ENCODE measurements at regions not wholly inside any gene's neighbourhood (a gene's known extent, or its start where the extent isn't known, plus 50 kb on each side); places are given as distances from the start of the nearest gene placed in this dataset.

DNA sequence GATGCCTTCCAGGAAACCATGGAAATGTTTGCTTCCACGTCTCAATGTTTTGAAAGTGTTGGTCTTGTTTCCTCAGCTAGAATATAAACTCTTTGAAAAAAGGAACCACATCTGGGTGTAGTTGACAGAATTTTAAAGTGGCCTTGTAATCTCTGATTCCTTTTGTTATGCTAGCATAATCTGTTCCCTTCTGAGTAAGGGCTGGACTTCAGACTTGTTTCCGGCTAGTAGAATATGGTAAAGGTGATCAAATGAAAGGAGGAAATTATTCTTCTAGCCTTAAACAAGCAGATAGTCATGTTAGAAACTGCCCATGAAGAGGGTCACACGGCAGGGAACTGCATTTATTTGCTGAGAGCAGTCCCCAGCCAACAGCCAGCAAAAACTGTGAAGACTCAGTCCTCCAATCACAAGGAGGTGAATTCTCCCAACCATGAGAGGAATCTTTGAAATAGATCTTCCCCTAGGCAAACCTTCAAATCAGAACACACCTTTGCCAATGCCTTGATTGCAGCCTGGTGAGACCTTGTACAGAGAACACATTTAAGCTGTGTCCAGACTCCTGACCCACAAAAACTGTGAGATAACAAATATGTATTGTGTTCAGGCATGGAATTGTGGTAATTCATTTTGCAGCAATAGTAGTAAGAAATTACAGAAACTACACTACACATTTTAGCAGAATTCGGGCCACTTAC, 316.9 kb upstream of the SP8 start:
- H3K27ac Mint-ChIP-seq = no peak overlapping the region
- H3K9me3 Mint-ChIP-seq = no peaks in the 10 kb centered on the region
- H3K36me3 Mint-ChIP-seq = peaks cover 0 to 3% of the 10 kb centered on the region in 2 donors
- H3K4me1 Mint-ChIP-seq = no peaks in the 10 kb centered on the region
- H3K4me3 Mint-ChIP-seq = no peak overlapping the region
- ATAC-seq (replicated peaks) = no peak
- peaks cover 3 to 5% of the 10 kb centered on the region in 2 donors for H3K27me3 Mint-ChIP-seq
- DNase-seq = no peak

DNA sequence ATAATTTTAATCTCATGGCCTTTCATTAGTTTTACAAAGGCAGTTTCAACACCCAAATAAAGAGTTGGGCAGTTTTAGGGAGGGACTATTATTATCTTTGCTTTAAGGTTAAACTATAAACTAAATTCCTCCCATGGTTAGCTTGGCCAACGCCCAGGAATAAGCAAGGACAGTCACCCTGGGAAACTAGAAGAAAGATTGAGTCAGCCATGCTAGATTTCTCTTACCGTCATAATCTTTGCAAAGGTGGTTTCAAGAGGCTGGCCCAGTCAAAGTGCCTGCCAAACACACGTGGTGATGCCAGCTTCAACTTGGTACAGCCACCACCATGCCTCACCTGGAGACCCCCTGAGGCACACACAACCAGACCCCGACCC, 317.4 kb upstream of the SP8 start:
- H3K27me3 Mint-ChIP-seq = peaks cover 3 to 5% of the 10 kb centered on the region in 2 donors
- no peak overlapping the region for H3K4me3 Mint-ChIP-seq
- no peak overlapping the region for H3K27ac Mint-ChIP-seq
- no peak for ATAC-seq (replicated peaks)
- no peaks in the 10 kb centered on the region for H3K9me3 Mint-ChIP-seq
- DNase-seq = no peak
- H3K4me1 Mint-ChIP-seq = no peaks in the 10 kb centered on the region
- H3K36me3 Mint-ChIP-seq = peaks cover 0 to 3% of the 10 kb centered on the region in 2 donors

DNA sequence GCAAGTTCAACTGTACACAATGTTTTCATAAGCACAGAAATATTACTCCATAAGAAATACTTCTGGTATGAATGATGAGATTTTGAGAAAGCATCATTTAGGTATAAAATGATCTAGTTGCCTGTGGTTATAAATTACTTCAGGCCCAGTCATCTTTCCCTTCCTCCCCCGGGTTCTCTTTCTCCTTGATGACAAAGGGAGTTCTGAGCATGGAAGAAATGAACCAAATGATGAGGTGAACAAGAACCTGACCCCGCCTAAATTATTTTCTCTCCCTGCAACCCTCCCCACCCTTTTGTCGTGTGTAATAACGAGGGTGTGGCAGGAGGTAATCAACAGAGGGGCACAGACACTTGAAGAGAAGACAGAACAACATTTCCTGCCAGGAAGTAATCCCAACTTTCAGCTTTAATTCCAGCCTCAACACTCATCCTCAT, 319.6 kb upstream of the SP8 start:
- H3K4me3 Mint-ChIP-seq = no peak overlapping the region
- no peak overlapping the region for H3K27ac Mint-ChIP-seq
- ATAC-seq (replicated peaks) (no peak), DNase-seq (no peak)
- no peaks in the 10 kb centered on the region for H3K4me1 Mint-ChIP-seq
- H3K9me3 Mint-ChIP-seq = no peaks in the 10 kb centered on the region
- peaks cover 3 to 5% of the 10 kb centered on the region in 2 donors for H3K27me3 Mint-ChIP-seq
- H3K36me3 Mint-ChIP-seq = peaks cover 0 to 3% of the 10 kb centered on the region in 2 donors

DNA sequence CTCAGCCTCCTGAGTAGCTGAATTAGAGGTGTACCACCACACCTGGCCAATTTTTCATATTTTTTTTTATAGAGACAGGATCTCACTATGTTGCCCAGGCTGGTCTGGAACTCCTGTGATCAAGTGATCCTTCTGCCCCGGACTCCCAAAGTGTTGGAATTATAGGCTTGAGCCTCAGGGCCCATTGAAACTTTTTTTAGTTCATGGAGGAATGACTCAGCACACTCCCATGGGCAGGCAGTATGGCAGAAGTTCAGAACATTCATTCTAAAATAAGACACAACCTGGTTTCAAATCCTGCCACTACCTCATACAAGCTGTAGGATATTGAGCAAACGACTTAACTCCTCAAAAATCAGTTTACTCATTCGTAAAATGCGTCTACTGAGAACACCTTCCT, 320.4 kb upstream of the SP8 start:
- Mint-ChIP-seq H3K4me1 (no peaks in the 10 kb centered on the region), H3K27ac (no peak overlapping the region), H3K36me3 (peaks cover 0 to 3% of the 10 kb centered on the region in 2 donors), H3K27me3 (peaks cover 3 to 5% of the 10 kb centered on the region in 2 donors), H3K9me3 (no peaks in the 10 kb centered on the region), H3K4me3 (no peak overlapping the region)
- DNase-seq (no peak), ATAC-seq (replicated peaks) (no peak)

DNA sequence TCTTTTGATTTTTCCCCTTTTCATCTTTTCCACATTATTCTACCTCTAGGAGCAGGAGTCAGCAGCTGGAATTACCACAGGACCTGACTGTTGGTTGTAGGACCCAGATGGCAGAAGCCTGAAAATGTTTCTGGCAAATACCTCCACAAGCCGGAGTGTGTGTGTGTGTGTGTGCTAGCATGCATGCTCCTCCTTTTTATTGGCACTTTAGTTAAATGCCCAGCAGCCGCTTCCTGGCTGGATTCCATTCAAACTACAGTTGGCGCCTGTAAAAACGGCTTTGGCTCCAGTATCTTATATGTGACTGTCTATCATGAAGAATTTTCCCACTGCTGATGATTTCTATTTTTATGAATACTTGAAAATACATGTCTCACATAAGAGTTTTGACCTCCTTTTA, 319.7 kb upstream of the SP4 start:
- H3K9me3 Mint-ChIP-seq = no peaks in the 10 kb centered on the region
- no peak overlapping the region for H3K4me3 Mint-ChIP-seq
- DNase-seq (no peak), ATAC-seq (replicated peaks) (no peak)
- peaks cover 3 to 5% of the 10 kb centered on the region in 2 donors for H3K27me3 Mint-ChIP-seq
- H3K36me3 Mint-ChIP-seq = peaks cover 0 to 3% of the 10 kb centered on the region in 2 donors
- no peaks in the 10 kb centered on the region for H3K4me1 Mint-ChIP-seq
- H3K27ac Mint-ChIP-seq = no peak overlapping the region

DNA sequence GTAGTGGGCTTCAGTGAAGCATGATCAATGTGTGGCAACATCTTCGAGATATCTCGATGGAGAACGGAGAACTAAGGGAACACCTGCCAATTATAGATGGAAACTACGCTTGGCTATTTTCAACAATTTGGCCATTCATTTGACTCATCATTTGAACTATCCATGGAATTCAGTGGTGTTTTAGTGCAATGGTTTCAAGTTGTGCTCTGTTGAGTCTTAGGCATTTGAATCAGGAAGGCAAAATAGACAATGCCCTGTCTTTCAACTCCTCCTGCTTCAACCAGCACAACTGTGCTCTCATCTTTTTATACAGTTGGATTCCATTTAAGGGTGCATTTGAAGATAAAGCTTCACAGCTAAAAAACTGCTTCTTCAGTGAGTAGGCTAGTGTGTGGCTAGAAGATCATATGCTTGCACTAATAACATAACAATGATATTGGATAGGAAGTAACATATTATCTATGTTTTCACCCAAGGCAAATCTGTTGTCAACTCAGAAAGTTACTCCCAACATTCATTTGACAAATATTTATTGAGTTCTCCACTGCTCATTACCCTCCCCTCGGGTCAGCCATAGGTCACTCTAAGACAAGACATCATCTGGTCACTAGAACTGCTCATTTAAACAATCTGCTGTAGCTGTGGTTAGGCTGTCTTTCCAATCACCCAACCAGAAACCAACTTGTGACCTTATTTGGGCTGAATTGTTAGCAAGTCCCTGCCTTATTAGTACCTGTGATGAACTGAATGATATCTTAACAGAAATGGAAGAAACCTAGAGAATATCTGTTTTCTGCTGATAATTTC, 314.1 kb upstream of the SP4 start:
- H3K36me3 Mint-ChIP-seq = no peaks in the 10 kb centered on the region
- no peaks in the 10 kb centered on the region for H3K9me3 Mint-ChIP-seq
- H3K27me3 Mint-ChIP-seq = peaks cover 0 to 6% of the 10 kb centered on the region in 2 donors
- no peak overlapping the region for H3K4me3 Mint-ChIP-seq
- no peak for DNase-seq
- no peak for ATAC-seq (replicated peaks)
- H3K27ac Mint-ChIP-seq = no peak overlapping the region
- H3K4me1 Mint-ChIP-seq = no peaks in the 10 kb centered on the region

DNA sequence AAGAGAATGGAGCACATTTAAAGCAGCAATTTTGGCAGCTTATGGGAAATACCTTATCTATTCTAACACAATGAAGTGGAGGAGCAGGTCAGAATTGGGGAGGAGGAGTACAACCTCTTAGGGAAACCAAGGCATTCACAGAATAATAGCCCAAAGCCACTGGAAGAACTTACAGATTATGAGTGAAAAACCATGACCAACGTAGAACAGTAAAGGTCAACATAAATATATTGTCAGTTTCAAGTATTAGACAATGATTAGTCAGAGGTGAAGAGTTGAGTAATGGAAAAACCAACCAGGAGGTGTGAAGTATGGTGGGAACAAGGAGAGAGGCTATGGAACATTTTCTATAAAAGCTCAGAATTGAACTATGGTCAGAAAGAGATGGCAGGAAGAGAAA, 304.3 kb upstream of the SP4 start:
- no peaks in the 10 kb centered on the region for H3K9me3 Mint-ChIP-seq
- no peak for ATAC-seq (replicated peaks)

DNA sequence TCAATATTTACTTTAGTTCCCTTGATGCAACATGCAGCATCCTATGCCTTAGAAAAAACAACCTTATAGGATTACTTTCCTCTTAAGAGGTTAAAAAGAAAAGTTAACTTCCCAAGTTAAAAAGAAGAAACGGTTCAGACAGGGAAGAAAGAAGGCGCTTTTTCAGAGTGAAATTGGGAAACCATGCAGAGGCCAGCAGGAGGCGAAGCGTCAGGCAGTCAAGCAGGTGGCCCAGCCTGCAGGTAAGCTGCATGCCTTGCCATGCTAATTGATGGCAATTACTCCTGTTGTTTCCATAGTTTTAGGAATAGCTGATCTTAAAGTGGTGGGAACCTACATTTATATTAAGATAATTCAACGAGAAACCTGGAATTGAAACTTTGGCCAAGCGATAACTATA, 302.6 kb upstream of the SP4 start:
- Mint-ChIP-seq H3K27me3 (peaks cover 4 to 6% of the 10 kb centered on the region in 2 donors), H3K9me3 (no peaks in the 10 kb centered on the region), H3K36me3 (no peaks in the 10 kb centered on the region), H3K4me3 (no peak overlapping the region), H3K4me1 (no peaks in the 10 kb centered on the region), H3K27ac (no peak overlapping the region)
- no peak for DNase-seq
- no peak for ATAC-seq (replicated peaks)

More for the DNA sequence above, 304.3 kb upstream of the SP4 start:
- Mint-ChIP-seq H3K4me3 (no peak overlapping the region), H3K27ac (no peak overlapping the region), H3K4me1 (no peaks in the 10 kb centered on the region), H3K36me3 (no peaks in the 10 kb centered on the region), H3K27me3 (no peaks in the 10 kb centered on the region)
- DNase-seq = no peak

DNA sequence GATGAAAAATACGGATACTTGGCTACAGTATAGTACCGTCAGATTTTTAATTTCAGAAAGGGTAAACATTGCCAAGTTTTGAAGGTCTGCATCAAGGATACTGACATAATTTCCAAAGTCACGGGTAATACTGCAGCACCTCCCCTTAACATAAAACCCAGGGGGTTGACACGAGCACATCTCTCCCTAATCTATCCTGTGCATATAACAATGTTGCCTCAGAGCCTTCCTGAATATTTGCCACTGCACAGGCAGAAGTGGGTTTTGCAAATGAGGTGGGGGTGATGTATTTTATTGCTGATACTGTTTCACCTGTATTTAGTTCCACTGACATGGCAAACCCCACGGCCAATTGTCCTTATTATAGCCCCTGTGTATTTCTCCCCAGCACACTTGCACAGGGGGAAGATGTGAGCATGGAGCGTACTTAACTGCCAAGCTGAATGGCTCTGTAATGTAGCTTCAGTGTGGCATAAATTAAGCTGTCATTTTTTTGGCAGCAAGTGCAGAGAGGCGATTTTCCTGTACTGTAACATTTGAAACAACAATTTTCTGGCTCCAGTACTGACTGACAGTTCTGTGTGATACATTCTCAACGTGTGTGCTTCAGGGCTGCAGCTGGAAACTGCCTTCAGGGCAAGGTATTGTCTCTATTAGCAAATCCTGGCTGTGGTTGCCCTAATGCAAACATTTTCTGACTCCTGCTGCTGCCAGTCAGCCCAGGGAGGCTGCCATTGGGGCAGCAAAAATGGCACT, 299.6 kb upstream of the SP4 start:
- Mint-ChIP-seq H3K27ac (no peak overlapping the region), H3K9me3 (no peaks in the 10 kb centered on the region), H3K4me1 (no peaks in the 10 kb centered on the region), H3K36me3 (no peaks in the 10 kb centered on the region), H3K4me3 (no peak overlapping the region), H3K27me3 (peaks cover 6 to 9% of the 10 kb centered on the region in 2 donors)
- DNase-seq = no peak
- ATAC-seq (replicated peaks) = no peak

DNA sequence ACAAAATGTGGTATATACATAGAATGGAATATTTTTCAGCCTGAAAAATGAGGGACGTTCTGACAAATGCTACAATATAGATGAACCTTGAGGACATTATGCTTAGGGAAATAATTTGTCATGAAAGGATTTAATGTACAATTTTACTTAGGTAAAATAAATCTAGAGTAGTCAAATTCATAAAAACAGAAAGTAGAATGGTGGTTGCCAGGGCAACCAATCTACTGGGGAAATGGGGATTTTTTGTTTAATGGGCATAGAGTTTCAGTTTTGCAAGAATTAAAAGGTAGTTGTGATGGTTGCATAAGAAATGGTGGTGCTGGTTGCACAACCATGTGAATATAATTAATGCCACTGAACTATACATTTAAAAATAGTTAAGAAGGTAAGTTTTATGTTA, 296.0 kb upstream of the SP4 start:
- DNase-seq = no peak
- Mint-ChIP-seq H3K27me3 (peaks cover 6 to 9% of the 10 kb centered on the region in 2 donors), H3K4me1 (no peaks in the 10 kb centered on the region), H3K9me3 (peaks cover 0 to 4% of the 10 kb centered on the region in 2 donors), H3K36me3 (no peaks in the 10 kb centered on the region), H3K4me3 (no peak overlapping the region), H3K27ac (no peak overlapping the region)
- ATAC-seq (replicated peaks) = no peak

DNA sequence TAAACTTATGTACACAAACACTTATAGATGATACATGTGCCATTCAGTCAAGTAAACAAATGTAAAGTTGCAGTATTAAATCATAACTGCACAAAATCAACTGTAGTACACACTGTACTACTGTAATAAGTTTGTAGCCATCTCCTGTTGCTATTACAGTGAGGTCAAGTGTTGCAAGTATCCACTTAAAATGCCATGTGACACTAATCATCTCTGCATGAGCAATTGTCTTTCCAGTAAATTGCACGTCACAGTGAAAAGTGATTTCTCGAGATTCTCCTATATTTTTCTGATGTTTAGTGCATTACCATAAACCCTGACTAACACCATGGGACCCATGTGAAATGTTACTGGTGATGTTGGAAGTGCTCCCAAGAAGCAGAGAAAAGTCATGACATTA, 293.3 kb upstream of the SP4 start:
- peaks cover 0 to 4% of the 10 kb centered on the region in 2 donors for H3K9me3 Mint-ChIP-seq
- H3K27me3 Mint-ChIP-seq = peaks cover 5% of the 10 kb centered on the region in 2 donors
- H3K4me3 Mint-ChIP-seq = no peak overlapping the region
- H3K36me3 Mint-ChIP-seq = no peaks in the 10 kb centered on the region
- no peak for DNase-seq
- H3K27ac Mint-ChIP-seq = no peak overlapping the region
- ATAC-seq (replicated peaks) = no peak
- H3K4me1 Mint-ChIP-seq = no peaks in the 10 kb centered on the region

DNA sequence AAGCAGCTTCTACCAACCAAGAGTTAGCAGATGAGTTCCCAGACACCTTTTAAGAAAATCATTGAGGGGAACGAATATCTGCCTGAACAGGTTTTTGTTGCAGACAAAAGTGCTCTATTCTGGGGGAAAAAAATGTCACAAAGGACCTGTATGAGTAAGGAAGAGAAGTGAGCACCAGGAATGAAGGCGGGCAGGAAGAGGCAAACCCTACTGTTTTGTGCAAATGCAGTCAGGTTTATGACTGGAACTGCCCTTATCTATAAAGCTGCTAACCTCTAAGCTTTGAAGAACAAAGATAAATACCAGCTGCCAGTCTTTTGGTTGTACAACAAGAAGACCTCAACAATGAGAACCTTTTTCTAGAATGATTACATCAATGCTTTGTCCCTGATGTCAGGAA, 292.4 kb upstream of the SP4 start:
- H3K9me3 Mint-ChIP-seq = peaks cover 0 to 4% of the 10 kb centered on the region in 2 donors
- peaks cover 0 to 5% of the 10 kb centered on the region in 2 donors for H3K27me3 Mint-ChIP-seq
- no peak overlapping the region for H3K27ac Mint-ChIP-seq
- no peak for ATAC-seq (replicated peaks)
- no peak overlapping the region for H3K4me3 Mint-ChIP-seq
- H3K36me3 Mint-ChIP-seq = no peaks in the 10 kb centered on the region
- no peak for DNase-seq
- no peaks in the 10 kb centered on the region for H3K4me1 Mint-ChIP-seq

DNA sequence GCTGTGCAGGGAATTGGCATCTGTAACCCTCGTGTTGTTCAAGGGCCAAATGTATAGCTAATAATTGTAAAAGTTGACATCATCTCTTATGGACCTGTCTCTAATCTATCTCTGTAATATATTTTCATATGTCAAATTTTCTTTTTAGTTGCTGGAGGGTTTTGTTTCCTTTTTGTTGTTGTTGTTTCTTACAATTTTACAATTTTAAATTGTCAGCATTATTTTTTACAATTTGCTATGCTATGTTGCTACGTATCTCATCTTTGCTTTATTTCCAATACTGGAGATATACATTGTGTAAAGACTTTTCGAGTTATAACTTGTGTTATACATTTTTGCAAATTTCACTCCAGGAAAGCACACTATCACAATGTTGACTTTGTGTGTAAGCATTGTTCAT, 290.2 kb upstream of the SP4 start:
- H3K4me1 Mint-ChIP-seq = no peaks in the 10 kb centered on the region
- no peak overlapping the region for H3K27ac Mint-ChIP-seq
- no peak overlapping the region for H3K4me3 Mint-ChIP-seq
- ATAC-seq (replicated peaks) (no peak), DNase-seq (no peak)
- peaks cover 0 to under 1% of the 10 kb centered on the region in 2 donors for H3K27me3 Mint-ChIP-seq
- H3K36me3 Mint-ChIP-seq = no peaks in the 10 kb centered on the region
- H3K9me3 Mint-ChIP-seq = peaks cover 0 to 4% of the 10 kb centered on the region in 2 donors

DNA sequence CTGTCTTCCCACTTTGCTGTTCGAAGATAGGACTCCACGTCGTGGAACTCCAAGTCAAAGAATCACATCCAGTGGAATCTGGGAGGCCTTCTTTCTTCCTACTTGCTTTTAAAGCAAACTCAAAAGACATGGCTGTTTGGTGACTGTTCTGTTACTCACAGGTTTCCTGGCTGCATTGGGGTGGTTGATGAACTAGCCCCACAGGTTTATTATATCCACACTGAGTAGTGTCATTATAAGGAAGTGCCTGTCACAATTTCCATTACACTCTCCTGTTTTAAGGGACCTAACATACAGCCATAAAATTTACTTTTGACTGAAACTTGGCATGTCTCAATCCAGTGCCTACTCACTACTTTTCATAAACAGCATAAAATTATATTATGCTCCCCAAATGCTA, 287.3 kb upstream of the SP4 start:
- ATAC-seq (replicated peaks) = no peak

More for the DNA sequence above, 287.3 kb upstream of the SP4 start:
- Mint-ChIP-seq H3K27ac (no peak overlapping the region), H3K9me3 (no peaks in the 10 kb centered on the region), H3K4me1 (no peaks in the 10 kb centered on the region), H3K4me3 (no peak overlapping the region), H3K36me3 (no peaks in the 10 kb centered on the region), H3K27me3 (peaks cover 0 to under 1% of the 10 kb centered on the region in 2 donors)
- DNase-seq = no peak

All from stimulated activated naive B cell treated with anti-CD40 and anti-IgM and Interleukin-4, amounts not matched to agents 10 μg/mL and 1 μg/mL and 100 μg/mL, for 72 hours (primary cell).